Colonic mucosa (tissue), 4 donors: ENCODE measurements at regions not wholly inside any gene's neighbourhood (a gene's known extent, or its start where the extent isn't known, plus 50 kb on each side); places are given as distances from the start of the nearest gene placed in this dataset.

Experiments used
- DNase-seq: peaks from one replicate; pipeline ENCODE4 v3.0.0-alpha.2; 2020
- H3K27ac ChIP-seq: fragments of 200-600 bp; one replicate; pipeline ENCODE4 v1.8.0; 2021
- H3K27me3 ChIP-seq: fragments of 200-600 bp; one replicate; pipeline ENCODE4 v1.8.0; 2021
- H3K36me3 ChIP-seq: fragments of 200-600 bp; one replicate; pipeline ENCODE4 v1.8.0; 2021
- H3K4me1 ChIP-seq: fragments of 200-600 bp; one replicate; pipeline ENCODE4 v1.8.0; 2021; ENCODE audit warnings: mild to moderate bottlenecking
- H3K4me3 ChIP-seq: fragments of 200-600 bp; one replicate; pipeline ENCODE4 v1.8.0; 2021
- H3K9ac ChIP-seq, 2 donors: one replicate each; pipeline ENCODE4 v1.7.0; 2013; ENCODE audit warnings: control low read depth in 2 of 2, low read depth in 2 of 2, low read length in 2 of 2
- H3K9me3 ChIP-seq: fragments of 200-600 bp; one replicate; pipeline ENCODE4 v1.8.0; 2021
- CTCF ChIP-seq: fragments of 200-600 bp; IDR thresholded peaks from one replicate; pipeline ENCODE4 v1.8.0; 2022; ENCODE audit warnings: antibody characterized with exemption, mild to moderate bottlenecking
- intact Hi-C: fragments of 100-400 bp; cut with DNase I; formaldehyde crosslinking; loops from one replicate; pipeline ENCODE4 v1.14.1; 2022
- donor health status: healthy.
- donor health status: DM: no; HTN: no; CAD: no.
- donor health status: DM: no; HTN: no; CAD: no.

- intact Hi-C loops, result no loop called here
- TF ChIP-seq CTCF, result no peak
- H3K4me3 ChIP-seq, result no peak overlapping the region
- no peak for DNase-seq
- no peaks in the 10 kb centered on the region for H3K27me3 ChIP-seq
- no peaks in the 10 kb centered on the region for H3K36me3 ChIP-seq
- no peaks in the 10 kb centered on the region for H3K4me1 ChIP-seq
- H3K9ac ChIP-seq, result no peak overlapping the region
- H3K27ac ChIP-seq, result no peak overlapping the region
- no peaks in the 10 kb centered on the region for H3K9me3 ChIP-seq
Observed at GRCh38 chr14:48731260-48731659, 854.9 kb downstream of the RPS29 start.

- H3K27me3 ChIP-seq, result no peaks in the 10 kb centered on the region
- no peak overlapping the region for H3K27ac ChIP-seq
- H3K9me3 ChIP-seq, result no peaks in the 10 kb centered on the region
- no peak for TF ChIP-seq CTCF
- H3K4me3 ChIP-seq, result no peak overlapping the region
- DNase-seq, result no peak
- intact Hi-C loops, result no loop called here
- no peaks in the 10 kb centered on the region for H3K4me1 ChIP-seq
- H3K36me3 ChIP-seq, result no peaks in the 10 kb centered on the region
- no peak overlapping the region for H3K9ac ChIP-seq
Observed at GRCh38 chr14:48726080-48726642, 860.0 kb downstream of the RPS29 start.

GRCh38 chr14:48725051-48725734 is 861.0 kb downstream of the RPS29 start:
- intact Hi-C loops, result no loop called here
- Histone ChIP-seq H3K36me3 (no peaks in the 10 kb centered on the region), H3K27ac (no peak overlapping the region), H3K9ac (no peak overlapping the region), H3K27me3 (no peaks in the 10 kb centered on the region), H3K9me3 (no peaks in the 10 kb centered on the region), H3K4me1 (no peaks in the 10 kb centered on the region), H3K4me3 (no peak overlapping the region)
- no peak for DNase-seq
- TF ChIP-seq CTCF, result no peak

GRCh38 chr14:48723841-48724495 is 862.2 kb downstream of the RPS29 start:
- Histone ChIP-seq H3K4me3 (no peak overlapping the region), H3K4me1 (no peaks in the 10 kb centered on the region), H3K36me3 (no peaks in the 10 kb centered on the region), H3K9ac (no peak overlapping the region), H3K27ac (no peak overlapping the region), H3K27me3 (no peaks in the 10 kb centered on the region), H3K9me3 (no peaks in the 10 kb centered on the region)
- TF ChIP-seq CTCF, result no peak
- intact Hi-C loops, result no loop called here
- DNase-seq, result no peak

GRCh38 chr14:48714366-48714765 is 871.8 kb downstream of the RPS29 start:
- DNase-seq, result no peak
- H3K27me3 ChIP-seq, result no peaks in the 10 kb centered on the region
- no peak overlapping the region for H3K9ac ChIP-seq
- intact Hi-C loops, result no loop called here
- H3K4me1 ChIP-seq, result no peaks in the 10 kb centered on the region
- H3K27ac ChIP-seq, result no peak overlapping the region
- TF ChIP-seq CTCF, result no peak
- no peak overlapping the region for H3K4me3 ChIP-seq
- no peaks in the 10 kb centered on the region for H3K9me3 ChIP-seq
- H3K36me3 ChIP-seq, result no peaks in the 10 kb centered on the region
